Esophagus squamous epithelium (tissue), 4 donors: ENCODE measurements at regions not wholly inside any gene's neighbourhood (a gene's known extent, or its start where the extent isn't known, plus 50 kb on each side); places are given as distances from the start of the nearest gene placed in this dataset.

ENCODE experiments used
- POLR2A ChIP-seq, 4 donors: fragments of 450-650 bp; IDR thresholded peaks; one replicate each; pipeline ENCODE4 v1.6.1; 2017; ENCODE audit warnings: antibody characterized with exemption in 4 of 4, mild to moderate bottlenecking in 4 of 4, moderate library complexity in 3 of 4
- TF ChIP-seq, protein P1 (sequence below), 6 experiments: fragments of 450-650 bp in 4 of 6; fragments of 200-600 bp in 2 of 6; sonication (generic) in 2 of 6; IDR thresholded peaks; one replicate each; pipeline ENCODE4 v1.5.1; 2016 to 2019; ENCODE audit warnings: antibody characterized with exemption in 6 of 6, mild to moderate bottlenecking in 4 of 6, moderate library complexity in 4 of 6

DNA sequence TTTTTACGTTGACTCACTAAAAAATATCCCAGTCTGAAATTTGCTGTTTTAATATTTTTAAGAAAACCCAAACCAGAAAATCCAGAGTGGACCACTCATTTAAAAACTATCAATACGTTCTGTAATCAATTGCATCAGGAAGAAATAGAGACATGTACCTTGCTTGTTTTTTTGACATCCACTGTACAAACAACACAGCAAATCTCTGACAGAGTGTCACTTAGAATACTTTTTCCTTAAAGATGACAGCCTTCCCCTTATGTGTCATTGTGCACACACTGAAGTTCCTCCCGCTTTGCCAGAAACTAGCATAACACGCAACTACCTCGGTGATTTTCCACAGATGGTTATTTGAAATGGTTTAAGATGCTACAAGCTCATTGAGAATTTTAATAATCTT, 321.7 kb upstream of the PFKP start:
- TF ChIP-seq, protein P1, sequence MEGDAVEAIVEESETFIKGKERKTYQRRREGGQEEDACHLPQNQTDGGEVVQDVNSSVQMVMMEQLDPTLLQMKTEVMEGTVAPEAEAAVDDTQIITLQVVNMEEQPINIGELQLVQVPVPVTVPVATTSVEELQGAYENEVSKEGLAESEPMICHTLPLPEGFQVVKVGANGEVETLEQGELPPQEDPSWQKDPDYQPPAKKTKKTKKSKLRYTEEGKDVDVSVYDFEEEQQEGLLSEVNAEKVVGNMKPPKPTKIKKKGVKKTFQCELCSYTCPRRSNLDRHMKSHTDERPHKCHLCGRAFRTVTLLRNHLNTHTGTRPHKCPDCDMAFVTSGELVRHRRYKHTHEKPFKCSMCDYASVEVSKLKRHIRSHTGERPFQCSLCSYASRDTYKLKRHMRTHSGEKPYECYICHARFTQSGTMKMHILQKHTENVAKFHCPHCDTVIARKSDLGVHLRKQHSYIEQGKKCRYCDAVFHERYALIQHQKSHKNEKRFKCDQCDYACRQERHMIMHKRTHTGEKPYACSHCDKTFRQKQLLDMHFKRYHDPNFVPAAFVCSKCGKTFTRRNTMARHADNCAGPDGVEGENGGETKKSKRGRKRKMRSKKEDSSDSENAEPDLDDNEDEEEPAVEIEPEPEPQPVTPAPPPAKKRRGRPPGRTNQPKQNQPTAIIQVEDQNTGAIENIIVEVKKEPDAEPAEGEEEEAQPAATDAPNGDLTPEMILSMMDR (IDR thresholded peaks at IDR 0.05): no peak
- TF ChIP-seq POLR2A (IDR thresholded peaks at IDR 0.05): no peak
